Endothelial cell of umbilical vein (primary cell): ENCODE measurements at regions not wholly inside any gene's neighbourhood (a gene's known extent, or its start where the extent isn't known, plus 50 kb on each side); places are given as distances from the start of the nearest gene placed in this dataset.

Source experiments
- BruUV-seq: library from RNA; stranded (reverse); fragments of 400-500 nt; replicated peaks from 2 replicates; lab custom pipeline; 2021; lab: Mats Ljungman, UMichigan
- CTCF ChIA-PET: fragments of 300-600, 350-600 bp; sonication (Branson Sonifier 250); formaldehyde crosslinking; loops from one replicate; lab custom pipeline; 2021; ENCODE audit warnings: antibody characterized with exemption, inconsistent platforms; lab: Charles Lee
- POLR2A ChIA-PET: fragments of 300-600, 350-600 bp; sonication (Branson Sonifier 250); formaldehyde crosslinking; loops from one replicate; lab custom pipeline; 2021; ENCODE audit warnings: antibody characterized with exemption, inconsistent platforms; lab: Charles Lee
- DNase-seq: peaks from one replicate; pipeline ENCODE4 v3.0.0-alpha.2; 2011; ENCODE audit warnings: low read depth, low spot score
- FAIRE-seq: peaks from 2 replicates; lab custom pipeline; 2011; peaks lifted over from hg19 to GRCh38; lab: Jason Lieb, UNC
- H2AFZ ChIP-seq: 2 replicates; pipeline ENCODE4 v1.6.0; 2012; ENCODE audit warnings: low read depth, low read length, control low read depth, inconsistent platforms
- H3K27ac ChIP-seq: 2 replicates; pipeline ENCODE4 v1.5.1; 2011; ENCODE audit warnings: low read depth, mild to moderate bottlenecking, control low read depth, low read length, moderate library complexity; ENCODE audit not compliant: insufficient read depth
- H3K27me3 ChIP-seq, 2 experiments: 2 replicates each; pipeline versions ENCODE4 v1.6.0 to v1.6.1; 2011; ENCODE audit warnings: low read length in 2 of 2, mixed read lengths in 1 of 2; ENCODE audit not compliant: control insufficient read depth in 2 of 2, insufficient read depth in 2 of 2
- H3K36me3 ChIP-seq, 2 experiments: 2 replicates in 1 of 2; 3 replicates in 1 of 2; pipeline ENCODE4 v1.5.1; 2011; ENCODE audit warnings: low read length in 2 of 2, mild to moderate bottlenecking in 1 of 2, moderate library complexity in 1 of 2; ENCODE audit not compliant: control insufficient read depth in 2 of 2, insufficient read depth in 2 of 2; ENCODE audit errors: extremely low read depth in 1 of 2
- H3K4me1 ChIP-seq: 3 replicates; pipeline ENCODE4 v1.5.1; 2011; ENCODE audit warnings: mild to moderate bottlenecking, low read length; ENCODE audit not compliant: control insufficient read depth, insufficient read depth; ENCODE audit errors: extremely low read depth
- H3K4me2 ChIP-seq: 2 replicates; pipeline ENCODE4 v1.6.1; 2011; ENCODE audit warnings: low read length, control low read depth, mixed read lengths; ENCODE audit not compliant: insufficient read depth
- H3K4me3 ChIP-seq, 3 experiments: fragments of 200-600 bp in 1 of 3; sonication (generic), shearing (Covaris generic) in 1 of 3; replicated peaks in 1 of 3; 2 replicates each; pipeline ENCODE4 v1.5.1; 2011 to 2016; ENCODE audit warnings: control low read depth in 3 of 3, low read length in 3 of 3, mild to moderate bottlenecking in 2 of 3, inconsistent platforms in 1 of 3, low read depth in 1 of 3, moderate library complexity in 1 of 3; ENCODE audit not compliant: insufficient read depth in 1 of 3
- H3K79me2 ChIP-seq: 2 replicates; pipeline ENCODE4 v1.6.0; 2012; ENCODE audit warnings: low read length, inconsistent platforms; ENCODE audit not compliant: control insufficient read depth, insufficient read depth
- H3K9ac ChIP-seq: replicated peaks from 2 replicates; pipeline ENCODE3; 2011; ENCODE audit warnings: low read length, control low read depth; ENCODE audit not compliant: insufficient read depth; ENCODE audit errors: extremely low read depth
- H3K9me1 ChIP-seq: replicated peaks from 3 replicates; pipeline ENCODE4 v1.6.0; 2011; ENCODE audit warnings: mild to moderate bottlenecking, low read length; ENCODE audit not compliant: control insufficient read depth, insufficient read depth; ENCODE audit errors: extremely low read depth
- H3K9me3 ChIP-seq: replicated peaks from 2 replicates; pipeline ENCODE4 v1.5.1; 2012; ENCODE audit warnings: low read length, inconsistent platforms; ENCODE audit not compliant: control insufficient read depth, insufficient read depth
- H4K20me1 ChIP-seq: replicated peaks from 2 replicates; pipeline ENCODE3; 2011; ENCODE audit warnings: mild to moderate bottlenecking, low read length; ENCODE audit not compliant: control insufficient read depth, insufficient read depth; ENCODE audit errors: extremely low read depth
- EZH2 ChIP-seq: IDR thresholded peaks from 2 replicates; pipeline ENCODE4 v1.6.1; 2012; ENCODE audit warnings: borderline replicate concordance, low read depth, mild to moderate bottlenecking, moderate library complexity, low read length, inconsistent platforms; ENCODE audit not compliant: severe bottlenecking
- FOS ChIP-seq: IDR thresholded peaks from 2 replicates; pipeline ENCODE4 v1.6.1; 2011; ENCODE audit warnings: mild to moderate bottlenecking, low read length, moderate library complexity, borderline replicate concordance; ENCODE audit not compliant: insufficient read depth
- GATA2 ChIP-seq: IDR thresholded peaks from 2 replicates; pipeline ENCODE4 v1.7.0; 2011; ENCODE audit warnings: low read depth, mild to moderate bottlenecking, moderate library complexity, mixed read lengths, low read length; ENCODE audit not compliant: insufficient read length, insufficient read depth
- JUN ChIP-seq: IDR thresholded peaks from 2 replicates; pipeline ENCODE4 v1.6.1; 2011; ENCODE audit warnings: borderline replicate concordance, low read depth; ENCODE audit not compliant: insufficient read length, insufficient read depth
- MYC ChIP-seq: IDR thresholded peaks from one replicate; pipeline ENCODE4 v1.6.1; 2011; ENCODE audit warnings: mild to moderate bottlenecking, low read depth, low read length
- POLR2A ChIP-seq: IDR thresholded peaks from 2 replicates; pipeline ENCODE4 v1.6.1; 2012; ENCODE audit warnings: low read depth, mild to moderate bottlenecking, control low read depth, low read length
- POLR2AphosphoS5 ChIP-seq: IDR thresholded peaks from 2 replicates; pipeline ENCODE4 v1.6.1; 2012; ENCODE audit warnings: low read depth, mild to moderate bottlenecking, control low read depth, low read length, moderate library complexity; ENCODE audit not compliant: insufficient read depth
- dilution Hi-C: fragments of 300-500 bp; cut with MboI; formaldehyde crosslinking; loops from one replicate; pipeline ENCODE4 v1.15.0; 2019; ENCODE audit warnings: low sequenced_read_pairs; ENCODE audit not compliant: extremely low pct_ligation_motif_present
- intact Hi-C: fragments of 100-400 bp; cut with micrococcal nuclease; formaldehyde crosslinking; loops from one replicate; pipeline ENCODE4 v1.10.0; 2022
- TF ChIP-seq, protein P1 (sequence below): IDR thresholded peaks from 2 replicates; pipeline ENCODE4 v1.6.1; 2011; ENCODE audit not compliant: insufficient read depth, insufficient read length
- TF ChIP-seq, protein P2 (sequence below), 2 donors: IDR thresholded peaks; 1 replicate in 1 of 2; 2 replicates in 1 of 2; pipeline ENCODE4 v1.5.1; 2011; ENCODE audit warnings: low read length in 2 of 2, mild to moderate bottlenecking in 2 of 2, moderate library complexity in 2 of 2, control low read depth in 1 of 2, inconsistent platforms in 1 of 2, low read depth in 1 of 2; ENCODE audit not compliant: insufficient read depth in 1 of 2; ENCODE audit errors: extremely low read depth in 1 of 2

DNA sequence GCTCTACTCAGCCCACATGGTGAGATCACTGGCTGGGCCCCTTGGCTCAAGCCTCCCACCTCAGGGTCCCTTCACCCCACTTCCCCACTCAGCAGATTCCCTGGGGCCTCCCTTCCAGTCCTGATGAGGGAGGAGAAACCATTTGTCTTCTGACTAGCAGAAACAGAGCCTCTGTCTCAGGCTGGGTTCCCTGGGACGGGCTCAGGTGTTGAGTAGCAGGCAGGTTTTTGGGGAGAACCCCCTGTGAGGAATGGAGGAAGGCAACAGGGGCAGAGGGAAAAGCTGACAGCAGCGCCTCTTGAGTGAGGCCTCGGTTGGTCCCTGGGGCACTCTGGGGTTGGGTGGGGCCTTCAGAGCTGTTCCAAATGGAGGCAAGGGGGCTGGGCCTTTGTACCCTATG is 452.2 kb downstream of the TSHZ3 start:
- H4K20me1 ChIP-seq: no peaks in the 10 kb centered on the region
- H3K36me3 ChIP-seq: no peaks in the 10 kb centered on the region
- H3K27me3 ChIP-seq: no peaks in the 10 kb centered on the region
- no peaks in the 10 kb centered on the region for H3K79me2 ChIP-seq
- no TSS peak for BruUV-seq
- H3K4me1 ChIP-seq: no peaks in the 10 kb centered on the region
- H3K9me1 ChIP-seq: no peaks in the 10 kb centered on the region
- no peak overlapping the region for H3K9ac ChIP-seq
- CTCF ChIA-PET: no interaction called here
- peaks cover 6% of the 10 kb centered on the region for H3K9me3 ChIP-seq
- H2AFZ ChIP-seq: no peak overlapping the region
- DNase-seq (no peak), FAIRE-seq (no peak)
- intact Hi-C loops (no loop called here), dilution Hi-C loops (no loop called here)
- TF ChIP-seq, protein P1, sequence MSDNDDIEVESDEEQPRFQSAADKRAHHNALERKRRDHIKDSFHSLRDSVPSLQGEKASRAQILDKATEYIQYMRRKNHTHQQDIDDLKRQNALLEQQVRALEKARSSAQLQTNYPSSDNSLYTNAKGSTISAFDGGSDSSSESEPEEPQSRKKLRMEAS: no peak
- no peak for TF ChIP-seq GATA2
- TF ChIP-seq, protein P2, sequence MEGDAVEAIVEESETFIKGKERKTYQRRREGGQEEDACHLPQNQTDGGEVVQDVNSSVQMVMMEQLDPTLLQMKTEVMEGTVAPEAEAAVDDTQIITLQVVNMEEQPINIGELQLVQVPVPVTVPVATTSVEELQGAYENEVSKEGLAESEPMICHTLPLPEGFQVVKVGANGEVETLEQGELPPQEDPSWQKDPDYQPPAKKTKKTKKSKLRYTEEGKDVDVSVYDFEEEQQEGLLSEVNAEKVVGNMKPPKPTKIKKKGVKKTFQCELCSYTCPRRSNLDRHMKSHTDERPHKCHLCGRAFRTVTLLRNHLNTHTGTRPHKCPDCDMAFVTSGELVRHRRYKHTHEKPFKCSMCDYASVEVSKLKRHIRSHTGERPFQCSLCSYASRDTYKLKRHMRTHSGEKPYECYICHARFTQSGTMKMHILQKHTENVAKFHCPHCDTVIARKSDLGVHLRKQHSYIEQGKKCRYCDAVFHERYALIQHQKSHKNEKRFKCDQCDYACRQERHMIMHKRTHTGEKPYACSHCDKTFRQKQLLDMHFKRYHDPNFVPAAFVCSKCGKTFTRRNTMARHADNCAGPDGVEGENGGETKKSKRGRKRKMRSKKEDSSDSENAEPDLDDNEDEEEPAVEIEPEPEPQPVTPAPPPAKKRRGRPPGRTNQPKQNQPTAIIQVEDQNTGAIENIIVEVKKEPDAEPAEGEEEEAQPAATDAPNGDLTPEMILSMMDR (IDR thresholded peaks at IDR 0.05; ENCODE audit: extremely low read depth in 1 of 2, insufficient read depth in 1 of 2, low read depth in 1 of 2, low read length in 2 of 2): no peak
- no peak for TF ChIP-seq MYC
- no peak for TF ChIP-seq EZH2
- TF ChIP-seq POLR2A: no peak
- TF ChIP-seq POLR2AphosphoS5: no peak
- no peak for TF ChIP-seq JUN
- no peak for TF ChIP-seq FOS
- POLR2A ChIA-PET: no interaction called here
- no peak overlapping the region for H3K4me3 ChIP-seq
- H3K27ac ChIP-seq: no peak overlapping the region
- H3K4me2 ChIP-seq: no peak overlapping the region
